Renal cortex interstitium (tissue), 11 donors: ENCODE measurements at regions not wholly inside any gene's neighbourhood (a gene's known extent, or its start where the extent isn't known, plus 50 kb on each side); places are given as distances from the start of the nearest gene placed in this dataset.
"Not testable (repeated sequence)": the region's sequence is repeated elsewhere in the genome, so short reads cannot be mapped to it uniquely, and the experiment has no call there.

Source experiments
- DNase-seq, 11 donors: peaks; one replicate each; pipeline ENCODE4 v3.0.0-alpha.2; 2013; ENCODE audit warnings: low read depth in 9 of 11, low spot score in 4 of 11; ENCODE audit errors: extremely low read depth in 1 of 11

DNA sequence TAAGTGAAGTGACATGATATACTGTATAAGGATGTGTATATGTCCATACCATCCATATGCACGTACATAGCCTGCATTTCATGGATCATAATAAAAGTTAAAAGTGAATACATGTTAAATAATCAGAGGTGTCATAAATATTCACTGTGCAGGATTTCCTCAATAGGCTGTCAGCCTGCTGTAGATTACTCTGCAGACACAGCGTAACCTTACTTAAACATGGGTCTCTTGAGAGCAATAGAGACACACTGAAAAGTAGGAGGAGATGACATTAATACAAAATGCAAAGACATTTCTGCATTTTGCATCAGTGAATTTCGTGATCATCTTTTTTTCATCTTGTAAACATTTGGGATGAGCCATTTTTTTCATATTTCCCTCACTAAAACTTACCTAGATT is 955.2 kb upstream of the DIAPH2 start:
- DNase-seq, result no peak

- no peak for DNase-seq
Observed at GRCh38 chrX:95733426-95733825, 951.2 kb upstream of the DIAPH2 start.

GRCh38 chrX:95754411-95754810 is 930.2 kb upstream of the DIAPH2 start:
- no peak for DNase-seq

DNA sequence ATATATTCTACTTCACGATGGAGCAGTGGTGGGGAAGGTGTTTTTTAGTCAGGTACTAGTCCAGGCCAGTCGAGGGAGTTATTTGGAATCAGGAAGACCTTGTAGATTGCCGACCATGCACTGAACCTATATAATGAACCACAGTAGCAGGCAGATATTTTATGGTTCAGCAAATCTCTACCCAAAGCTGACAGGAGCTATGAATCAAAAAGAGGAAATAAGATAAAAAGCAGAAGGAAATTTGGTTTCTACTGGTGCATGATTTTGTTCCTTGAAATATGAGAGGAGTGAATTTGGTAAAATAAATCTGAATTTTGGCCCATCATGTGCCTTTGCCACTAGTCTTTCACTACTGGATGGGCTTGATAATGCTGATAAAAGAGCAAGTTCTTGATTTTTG is 924.3 kb upstream of the DIAPH2 start:
- DNase-seq, result no peak

DNA sequence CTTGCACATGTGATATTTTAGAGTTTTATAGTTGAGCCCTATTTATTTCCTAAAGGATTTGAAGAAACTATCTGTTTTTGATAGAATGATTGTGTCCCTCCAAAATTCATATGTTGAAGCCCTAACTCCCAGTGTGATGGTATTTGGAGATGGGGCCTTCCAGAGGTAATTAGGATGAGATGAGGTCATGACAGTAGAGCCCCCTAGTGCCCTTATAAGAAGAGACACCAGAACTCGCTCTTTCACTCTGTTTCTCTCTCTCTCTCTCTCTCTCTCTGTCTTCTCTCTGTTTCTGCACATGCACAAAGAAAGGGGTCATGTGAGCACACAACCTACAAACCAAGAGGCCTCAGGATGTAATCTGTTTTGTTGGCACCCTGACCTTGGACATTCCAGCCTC is 921.9 kb upstream of the DIAPH2 start:
- no peak for DNase-seq

- peak; percentile 1 to 48 (median 20) for DNase-seq
Observed at GRCh38 chrX:95764972-95765451, 919.6 kb upstream of the DIAPH2 start.

- not testable (repeated sequence) for DNase-seq
Observed at GRCh38 chrX:95771198-95771597, 913.4 kb upstream of the DIAPH2 start.

GRCh38 chrX:95791876-95792275 is 892.8 kb upstream of the DIAPH2 start:
- DNase-seq, result no peak

DNA sequence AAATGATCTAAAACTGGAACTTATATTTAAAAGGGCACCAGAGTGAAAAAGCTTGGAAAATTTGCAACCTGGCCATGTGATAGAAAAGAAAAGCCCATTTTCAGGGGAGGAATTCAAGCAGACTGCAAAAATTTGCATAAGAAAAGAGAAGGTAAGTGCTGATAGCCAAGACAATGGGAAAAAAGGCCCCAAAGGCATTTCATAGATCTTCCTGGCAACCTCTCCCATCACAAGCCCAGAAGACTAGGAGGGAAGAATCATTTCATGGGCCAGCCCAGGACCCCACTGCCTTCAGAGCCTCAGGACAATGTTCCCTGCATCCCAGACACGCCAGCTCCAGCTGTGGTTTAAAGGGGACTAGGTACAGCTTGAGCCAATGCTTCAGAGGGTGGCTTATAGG is 887.3 kb upstream of the DIAPH2 start:
- no peak for DNase-seq

- DNase-seq, result no peak
Observed at GRCh38 chrX:95823796-95824195, 860.8 kb upstream of the DIAPH2 start.

- DNase-seq, result no peak
Observed at GRCh38 chrX:95835223-95835622, 849.4 kb upstream of the DIAPH2 start.

DNA sequence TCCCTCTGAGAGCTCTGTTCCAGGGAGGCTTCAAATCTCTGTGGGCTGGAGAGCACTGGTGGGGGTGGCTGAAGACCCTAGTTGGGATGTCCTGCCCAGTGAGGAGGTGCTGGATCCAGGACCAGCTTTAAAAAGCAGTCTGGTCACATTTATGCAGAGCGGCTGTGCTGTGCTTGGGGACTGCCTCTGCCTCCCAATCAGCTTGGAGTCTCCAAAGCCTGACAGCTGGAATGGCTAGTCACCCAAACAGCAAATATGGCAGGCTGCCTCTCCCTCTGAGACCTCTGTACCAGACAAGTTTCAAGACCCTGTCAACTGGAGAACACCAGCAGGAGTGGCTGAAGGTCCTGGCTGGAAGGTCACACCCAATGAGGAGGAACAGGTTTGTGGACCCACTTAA is 848.1 kb upstream of the DIAPH2 start:
- DNase-seq, result no peak

DNA sequence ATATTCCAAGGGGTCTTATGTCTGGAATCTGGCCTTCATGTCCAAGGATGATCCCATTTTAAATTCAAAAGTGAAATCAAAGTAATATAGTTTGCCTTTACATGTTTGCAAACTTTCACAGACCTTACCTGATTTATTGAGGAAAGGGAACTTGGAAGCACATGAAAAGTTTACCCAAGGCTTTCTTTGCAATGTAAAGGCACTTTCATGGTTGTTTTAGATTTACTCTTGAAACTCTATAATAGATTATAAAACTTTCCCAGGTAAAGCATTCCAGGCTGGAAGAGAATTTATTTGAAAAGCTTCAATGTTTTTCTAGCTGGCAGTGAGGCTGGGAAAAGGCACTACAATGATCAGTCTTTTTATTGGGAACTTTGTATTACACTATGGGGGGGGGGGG is 842.8 kb upstream of the DIAPH2 start:
- DNase-seq, result no peak

DNA sequence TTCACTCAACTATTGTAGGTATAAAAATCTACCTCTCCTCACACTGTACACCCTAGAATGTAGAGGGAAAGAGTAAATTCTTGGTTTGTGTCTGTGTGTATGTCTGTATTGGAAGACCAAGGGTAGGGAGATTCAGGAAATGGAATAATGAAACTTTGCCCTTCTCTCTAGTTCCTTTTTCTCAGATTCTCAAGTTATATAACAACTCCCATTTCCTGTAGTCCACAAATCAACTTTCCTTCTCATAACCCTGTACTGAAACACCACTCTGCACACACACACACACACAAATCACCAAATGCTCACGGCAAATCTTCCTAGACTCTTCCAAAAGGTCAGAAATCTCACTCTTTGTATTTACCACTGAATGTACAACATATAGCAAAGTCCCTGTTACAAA is 824.5 kb upstream of the DIAPH2 start:
- DNase-seq, result no peak

DNA sequence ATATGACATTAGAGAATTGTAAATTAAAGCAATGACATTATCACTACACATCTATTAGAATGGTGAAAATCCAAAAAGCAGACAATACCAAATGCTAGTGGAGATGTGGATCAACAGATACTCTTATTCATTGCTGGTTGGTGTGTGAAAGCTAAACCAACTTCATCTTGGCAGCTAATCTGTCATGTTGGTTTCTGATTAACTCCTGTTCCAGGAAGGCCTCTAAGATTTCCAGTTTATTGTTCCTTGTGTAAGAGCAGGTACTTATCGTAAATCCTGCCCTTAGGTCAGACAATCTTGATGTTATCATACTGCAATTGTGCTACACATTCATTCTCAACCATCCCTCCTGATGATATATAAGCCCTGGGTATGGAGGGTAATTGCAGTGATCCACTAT is 809.0 kb upstream of the DIAPH2 start:
- no peak for DNase-seq

DNA sequence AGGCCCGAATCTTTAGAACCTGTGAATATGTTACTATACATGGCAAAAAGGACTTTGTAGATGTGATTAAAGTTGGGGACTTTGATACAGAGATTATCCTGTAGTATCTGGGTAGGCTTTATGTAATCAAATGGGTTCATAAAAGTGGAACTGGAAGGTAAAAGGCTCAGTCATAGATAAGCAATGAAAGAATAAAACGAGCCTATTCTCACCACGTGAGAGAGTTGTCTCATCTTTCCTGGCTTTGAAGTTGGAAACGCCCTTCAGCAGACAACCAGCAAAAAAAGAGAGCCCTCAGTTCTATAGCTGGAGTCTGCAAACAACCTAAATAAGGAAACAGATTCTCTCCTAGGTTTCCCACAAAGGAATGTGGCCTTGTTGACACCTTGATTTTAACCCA is 805.8 kb upstream of the DIAPH2 start:
- DNase-seq, result no peak

GRCh38 chrX:95884186-95884585 is 800.5 kb upstream of the DIAPH2 start:
- DNase-seq, result no peak

- DNase-seq, result no peak
Observed at GRCh38 chrX:95885074-95885473, 799.6 kb upstream of the DIAPH2 start.

DNA sequence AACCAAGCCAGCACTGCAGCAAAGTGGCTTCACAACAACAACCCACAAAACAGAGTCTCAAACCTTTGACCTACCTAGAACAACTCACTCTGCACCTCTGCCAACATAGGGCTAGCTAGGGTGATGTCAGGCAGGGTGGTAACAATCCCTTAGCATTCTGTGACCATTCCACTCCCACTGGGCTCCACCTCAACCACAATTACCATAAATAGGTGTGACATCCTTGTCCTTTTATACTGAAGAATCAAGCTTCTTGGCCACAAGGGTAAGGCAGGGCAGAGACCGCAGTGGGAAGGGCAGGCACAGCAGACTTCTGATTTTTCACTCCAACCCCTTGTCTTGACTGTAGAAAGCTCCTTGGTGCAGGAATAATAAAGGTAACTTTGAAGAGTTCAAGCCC is 795.4 kb upstream of the DIAPH2 start:
- no peak for DNase-seq

DNA sequence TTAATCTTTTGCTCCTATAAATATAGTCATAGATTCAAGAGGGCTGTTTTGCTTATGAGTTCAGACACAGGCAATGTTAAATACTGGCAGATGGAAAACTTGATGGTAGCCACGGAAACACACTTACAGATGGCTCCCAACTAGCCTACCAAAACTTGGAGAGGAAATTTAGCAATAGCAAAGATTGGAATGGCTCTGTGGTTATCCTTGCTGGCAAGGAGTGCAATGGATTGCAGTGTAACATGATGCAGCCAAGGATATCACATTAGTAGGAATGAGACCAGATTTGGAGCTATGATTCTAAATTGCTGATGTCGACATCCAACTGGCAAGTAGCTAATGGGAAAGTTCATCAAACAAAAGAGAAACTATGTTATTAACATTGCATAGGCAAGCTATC is 791.0 kb upstream of the DIAPH2 start:
- no peak for DNase-seq

- no peak for DNase-seq
Observed at GRCh38 chrX:95903490-95903889, 781.2 kb upstream of the DIAPH2 start.

GRCh38 chrX:95903975-95904374 is 780.7 kb upstream of the DIAPH2 start:
- DNase-seq, result no peak
